BJ (cell line): ENCODE measurements at regions not wholly inside any gene's neighbourhood (a gene's known extent, or its start where the extent isn't known, plus 50 kb on each side); places are given as distances from the start of the nearest gene placed in this dataset.

ENCODE experiments used
- CTCF ChIA-PET: fragments of 350-600 bp; formaldehyde crosslinking; extraction: SDS; loops from one replicate; lab custom pipeline; 2021; ENCODE audit warnings: antibody characterized with exemption, inconsistent platforms; lab: Yijun Ruan, JAX
- POLR2A ChIA-PET: fragments of 300-600 bp; sonication (Branson Sonifier 250); formaldehyde crosslinking; extraction: SDS; loops from one replicate; lab custom pipeline; 2021; ENCODE audit warnings: antibody characterized with exemption; lab: Charles Lee
- DNase-seq: peaks from one replicate; pipeline ENCODE4 v3.0.0-alpha.2; 2011; ENCODE audit warnings: low read depth
- H3K27me3 ChIP-seq: 2 replicates; pipeline ENCODE4 v1.6.0; 2011; ENCODE audit warnings: low read length; ENCODE audit not compliant: control insufficient read depth, insufficient read depth
- H3K36me3 ChIP-seq: 2 replicates; pipeline ENCODE4 v1.5.1; 2011; ENCODE audit warnings: low read length; ENCODE audit not compliant: control insufficient read depth, insufficient read depth
- H3K4me3 ChIP-seq: 2 replicates; pipeline ENCODE4 v1.5.1; 2011; ENCODE audit warnings: low read depth, mild to moderate bottlenecking, control low read depth, low read length
- CTCF ChIP-seq: IDR thresholded peaks from 2 replicates; pipeline ENCODE4 v1.5.1; 2011; ENCODE audit warnings: low read depth, mild to moderate bottlenecking, control low read depth, inconsistent platforms, low read length, moderate library complexity; ENCODE audit not compliant: insufficient read depth

DNA sequence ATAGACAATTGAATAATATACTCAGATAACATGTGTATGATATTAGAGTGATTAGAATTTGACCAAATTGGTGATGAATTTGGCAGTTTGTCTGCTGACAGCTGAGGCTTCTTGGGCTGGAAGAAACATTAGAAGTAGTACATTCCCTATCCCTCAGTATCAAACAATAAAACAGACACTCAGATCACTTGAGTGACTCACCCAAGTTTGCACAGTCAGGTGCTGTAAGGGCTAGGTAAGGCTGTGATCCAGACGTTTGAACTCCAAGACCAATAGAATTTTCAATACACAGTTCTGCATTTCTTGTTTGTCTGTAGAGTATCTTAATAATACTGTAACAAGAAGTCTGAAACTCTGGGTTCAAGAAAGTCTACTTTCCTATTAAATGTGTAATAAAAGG lies 223.5 kb downstream of the POSTN start:
- ChIA-PET POLR2A (no interaction called here), CTCF (no interaction called here)
- no peak for TF ChIP-seq CTCF

DNA sequence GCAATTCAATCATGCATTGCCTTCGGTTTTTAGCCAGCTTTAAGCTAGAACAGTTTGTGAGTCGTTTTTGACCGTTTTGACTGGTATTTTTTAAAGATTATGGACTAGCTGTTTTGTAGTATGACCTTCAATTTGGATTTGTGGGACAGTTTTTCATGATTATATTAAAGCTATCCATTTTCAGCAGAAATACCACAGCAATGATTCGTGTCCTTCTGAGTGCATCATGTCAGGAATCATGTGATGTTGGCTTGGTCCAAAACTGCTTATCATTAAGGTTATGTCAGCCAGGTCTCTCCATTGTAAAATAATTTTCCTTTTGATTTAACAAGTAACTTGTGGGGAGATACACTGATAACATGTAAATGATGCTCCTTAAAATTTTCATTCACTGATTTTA lies 229.0 kb downstream of the POSTN start:
- ChIA-PET POLR2A (no interaction called here), CTCF (interaction anchor here (0.9 kb wide), 1 partner anchor 24 kb away, joined by 3 read pairs; no protein-coding TSS in a partner anchor)
- Histone ChIP-seq H3K4me3 (no peak overlapping the region), H3K27me3 (no peaks in the 10 kb centered on the region), H3K36me3 (no peaks in the 10 kb centered on the region)
- no peak for DNase-seq
- TF ChIP-seq CTCF = no peak

More for the DNA sequence above, 223.5 kb downstream of the POSTN start:
- H3K36me3 ChIP-seq = no peaks in the 10 kb centered on the region
- no peaks in the 10 kb centered on the region for H3K27me3 ChIP-seq
- H3K4me3 ChIP-seq = no peak overlapping the region
- DNase-seq = no peak

GRCh38 chr13:37368501-37368900 lies 230.1 kb downstream of the POSTN start:
- ChIA-PET POLR2A (no interaction called here), CTCF (no interaction called here)
- no peak overlapping the region for H3K4me3 ChIP-seq
- no peak for TF ChIP-seq CTCF
- H3K36me3 ChIP-seq = no peaks in the 10 kb centered on the region
- no peak for DNase-seq
- no peaks in the 10 kb centered on the region for H3K27me3 ChIP-seq

DNA sequence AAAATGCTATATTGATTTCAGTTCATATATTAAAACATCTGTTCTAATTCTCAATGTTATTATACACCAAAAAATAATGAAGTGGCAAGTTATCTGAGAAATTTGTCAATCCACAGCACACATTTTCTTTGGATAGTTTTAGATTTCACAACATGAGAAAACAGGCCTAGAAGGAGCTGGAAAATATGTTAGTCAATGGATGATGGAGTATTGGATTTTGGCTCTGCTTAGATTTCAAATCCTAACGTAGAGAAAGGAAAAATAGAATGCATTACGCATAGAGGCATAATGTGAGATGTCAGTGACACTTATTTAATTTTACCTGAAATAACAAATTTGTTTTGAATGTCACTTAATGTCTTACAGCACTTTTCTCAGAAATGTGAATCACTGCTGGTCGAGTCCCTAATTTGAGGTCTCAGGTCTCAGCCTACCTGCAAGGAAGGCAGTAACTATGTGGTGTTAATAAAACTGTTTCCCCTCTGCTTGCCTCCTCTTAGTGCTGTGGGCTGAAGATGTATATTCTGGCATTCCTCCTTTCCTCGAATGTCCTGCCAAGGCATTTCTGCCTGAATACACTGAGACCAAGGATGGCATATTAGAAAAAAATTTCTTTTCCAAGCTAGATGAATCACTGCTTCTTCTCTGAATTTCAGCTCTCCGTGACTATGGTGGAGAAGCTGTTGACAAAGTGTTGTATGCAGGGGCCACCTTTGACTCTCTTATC lies 232.4 kb downstream of the POSTN start:
- Histone ChIP-seq H3K36me3 (no peaks in the 10 kb centered on the region), H3K27me3 (no peaks in the 10 kb centered on the region), H3K4me3 (no peak overlapping the region)
- no peak for DNase-seq
- no peak for TF ChIP-seq CTCF
- CTCF ChIA-PET = interaction anchor here (0.9 kb wide), 1 partner anchor 12 kb away, joined by 3 read pairs; no protein-coding TSS in a partner anchor
- POLR2A ChIA-PET = no interaction called here

- no peak overlapping the region for H3K4me3 ChIP-seq
- H3K36me3 ChIP-seq = no peaks in the 10 kb centered on the region
- H3K27me3 ChIP-seq = no peaks in the 10 kb centered on the region
- DNase-seq = no peak
- ChIA-PET POLR2A (interaction anchor here (0.6 kb wide), 1 partner anchor 17 kb away, joined by 3 read pairs; no protein-coding TSS in a partner anchor), CTCF (no interaction called here)
- no peak for TF ChIP-seq CTCF
These were observed 233.1 kb downstream of the POSTN start for GRCh38 chr13:37365496-37365895.
